Panc1 (cell line): ENCODE measurements at regions not wholly inside any gene's neighbourhood (a gene's known extent, or its start where the extent isn't known, plus 50 kb on each side); places are given as distances from the start of the nearest gene placed in this dataset.

Source experiments
- ATAC-seq: fragments of 200-7000 bp; cut with Tn5 transposase; 2 replicates; pipeline ENCODE4 v1.9.1; 2020; ENCODE audit warnings: mild to moderate bottlenecking, moderate library complexity
- BruUV-seq: library from RNA; stranded (reverse); fragments of 400-500 nt; replicated peaks from 2 replicates; lab custom pipeline; 2021; lab: Mats Ljungman, UMichigan
- CTCF ChIA-PET: fragments of 300-600 bp; sonication (Branson Sonifier 250); formaldehyde crosslinking; loops from one replicate; lab custom pipeline; 2022; ENCODE audit warnings: antibody characterized with exemption; lab: Charles Lee
- POLR2A ChIA-PET: fragments of 300-600 bp; sonication (Branson Sonifier 250); formaldehyde crosslinking; loops from one replicate; lab custom pipeline; 2022; ENCODE audit warnings: antibody characterized with exemption; lab: Charles Lee
- DNase-seq: peaks from one replicate; pipeline ENCODE4 v3.0.0-alpha.2; 2010; ENCODE audit warnings: low read depth, low spot score
- H3K27ac ChIP-seq: 2 replicates; pipeline ENCODE4 v1.5.1; 2011; ENCODE audit warnings: mild to moderate bottlenecking, low read length, inconsistent platforms
- H3K27me3 ChIP-seq: fragments of 200-500 bp; sonication (Bioruptor generic); 2 replicates; pipeline ENCODE4 v1.6.0; 2014; ENCODE audit warnings: low read length, inconsistent platforms; ENCODE audit not compliant: control insufficient read depth, insufficient read depth
- H3K36me3 ChIP-seq: fragments of 200-500 bp; sonication (Bioruptor generic); 2 replicates; pipeline ENCODE4 v1.5.1; 2014; ENCODE audit warnings: inconsistent platforms, mild to moderate bottlenecking, low read length, moderate library complexity; ENCODE audit not compliant: control insufficient read depth, insufficient read depth
- H3K4me1 ChIP-seq: 2 replicates; pipeline ENCODE4 v1.5.1; 2011; ENCODE audit warnings: inconsistent platforms, mild to moderate bottlenecking, low read length, moderate library complexity; ENCODE audit not compliant: control insufficient read depth, insufficient read depth
- H3K4me3 ChIP-seq, 2 experiments: 2 replicates each; pipeline ENCODE4 v1.5.1; 2011 to 2012; ENCODE audit warnings: low read depth in 2 of 2, low read length in 2 of 2, mild to moderate bottlenecking in 2 of 2, inconsistent platforms in 1 of 2, moderate library complexity in 1 of 2
- H3K9me3 ChIP-seq: fragments of 200-500 bp; sonication (Bioruptor generic); 2 replicates; pipeline ENCODE4 v1.5.1; 2014; ENCODE audit warnings: low read depth, mild to moderate bottlenecking, inconsistent platforms, low read length, moderate library complexity; ENCODE audit not compliant: control insufficient read depth, insufficient read depth
- CTCF ChIP-seq: fragments of 450-650 bp; IDR thresholded peaks from 2 replicates; pipeline ENCODE4 v1.5.1; 2017; ENCODE audit warnings: mild to moderate bottlenecking
- POLR2AphosphoS5 ChIP-seq: IDR thresholded peaks from 2 replicates; pipeline ENCODE4 v1.6.1; 2012; ENCODE audit warnings: mild to moderate bottlenecking, low read depth, low read length, moderate library complexity
- SIN3A ChIP-seq: IDR thresholded peaks from 2 replicates; pipeline ENCODE4 v1.6.1; 2012; ENCODE audit warnings: low read depth, mild to moderate bottlenecking, low read length, moderate library complexity, borderline replicate concordance; ENCODE audit not compliant: insufficient read depth
- TCF7L2 ChIP-seq: IDR thresholded peaks from 2 replicates; pipeline ENCODE4 v1.6.1; 2011; ENCODE audit warnings: mild to moderate bottlenecking, low read depth, low read length, inconsistent platforms
- in situ Hi-C: cut with HindIII; loops from 2 replicates; pipeline ENCODE4 v1.10.0; 2016; ENCODE audit warnings: low sequenced_read_pairs, low pct_unique_long_range_greater_than_20kb
- intact Hi-C: fragments of 100-400 bp; cut with micrococcal nuclease; formaldehyde crosslinking; loops from one replicate; pipeline ENCODE4 v1.10.0; 2022; ENCODE audit not compliant: unreplicated experiment
- TF ChIP-seq, protein P1 (sequence below), 2 experiments: IDR thresholded peaks; 2 replicates each; pipeline ENCODE4 v1.6.1; 2011 to 2012; ENCODE audit warnings: low read depth in 2 of 2, control low read depth in 1 of 2, low read length in 1 of 2, mild to moderate bottlenecking in 1 of 2, moderate library complexity in 1 of 2; ENCODE audit not compliant: insufficient read depth in 1 of 2

- ChIA-PET POLR2A (no interaction called here), CTCF (no interaction called here)
- Histone ChIP-seq H3K9me3 (no peaks in the 10 kb centered on the region), H3K4me3 (no peak overlapping the region), H3K27ac (no peak overlapping the region), H3K27me3 (no peaks in the 10 kb centered on the region), H3K4me1 (no peaks in the 10 kb centered on the region), H3K36me3 (no peaks in the 10 kb centered on the region)
- no peak for TF ChIP-seq CTCF
- no peak for TF ChIP-seq POLR2AphosphoS5
- TF ChIP-seq TCF7L2 = no peak
- TF ChIP-seq, protein P1, sequence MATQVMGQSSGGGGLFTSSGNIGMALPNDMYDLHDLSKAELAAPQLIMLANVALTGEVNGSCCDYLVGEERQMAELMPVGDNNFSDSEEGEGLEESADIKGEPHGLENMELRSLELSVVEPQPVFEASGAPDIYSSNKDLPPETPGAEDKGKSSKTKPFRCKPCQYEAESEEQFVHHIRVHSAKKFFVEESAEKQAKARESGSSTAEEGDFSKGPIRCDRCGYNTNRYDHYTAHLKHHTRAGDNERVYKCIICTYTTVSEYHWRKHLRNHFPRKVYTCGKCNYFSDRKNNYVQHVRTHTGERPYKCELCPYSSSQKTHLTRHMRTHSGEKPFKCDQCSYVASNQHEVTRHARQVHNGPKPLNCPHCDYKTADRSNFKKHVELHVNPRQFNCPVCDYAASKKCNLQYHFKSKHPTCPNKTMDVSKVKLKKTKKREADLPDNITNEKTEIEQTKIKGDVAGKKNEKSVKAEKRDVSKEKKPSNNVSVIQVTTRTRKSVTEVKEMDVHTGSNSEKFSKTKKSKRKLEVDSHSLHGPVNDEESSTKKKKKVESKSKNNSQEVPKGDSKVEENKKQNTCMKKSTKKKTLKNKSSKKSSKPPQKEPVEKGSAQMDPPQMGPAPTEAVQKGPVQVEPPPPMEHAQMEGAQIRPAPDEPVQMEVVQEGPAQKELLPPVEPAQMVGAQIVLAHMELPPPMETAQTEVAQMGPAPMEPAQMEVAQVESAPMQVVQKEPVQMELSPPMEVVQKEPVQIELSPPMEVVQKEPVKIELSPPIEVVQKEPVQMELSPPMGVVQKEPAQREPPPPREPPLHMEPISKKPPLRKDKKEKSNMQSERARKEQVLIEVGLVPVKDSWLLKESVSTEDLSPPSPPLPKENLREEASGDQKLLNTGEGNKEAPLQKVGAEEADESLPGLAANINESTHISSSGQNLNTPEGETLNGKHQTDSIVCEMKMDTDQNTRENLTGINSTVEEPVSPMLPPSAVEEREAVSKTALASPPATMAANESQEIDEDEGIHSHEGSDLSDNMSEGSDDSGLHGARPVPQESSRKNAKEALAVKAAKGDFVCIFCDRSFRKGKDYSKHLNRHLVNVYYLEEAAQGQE (IDR thresholded peaks at IDR 0.05; ENCODE audit: insufficient read depth in 1 of 2, low read depth in 2 of 2, low read length in 1 of 2) = no peak
- no peak for TF ChIP-seq SIN3A
- intact Hi-C loops (no loop called here), in situ Hi-C loops (no loop called here)
- no peak for ATAC-seq
- no peak for DNase-seq
- BruUV-seq = no TSS peak
These were observed 636.5 kb upstream of the STEAP1 start for GRCh38 chr7:89517815-89518214.

GRCh38 chr7:89549768-89550167 lies 604.5 kb upstream of the STEAP1 start:
- BruUV-seq = no TSS peak
- no peaks in the 10 kb centered on the region for H3K4me1 ChIP-seq
- ChIA-PET POLR2A (no interaction called here), CTCF (no interaction called here)
- DNase-seq (no peak), ATAC-seq (no peak)
- TF ChIP-seq POLR2AphosphoS5 (no peak), SIN3A (no peak), TCF7L2 (no peak), CTCF (no peak)
- TF ChIP-seq, protein P1 (IDR thresholded peaks at IDR 0.05; ENCODE audit: insufficient read depth in 1 of 2, low read depth in 2 of 2, low read length in 1 of 2) = no peak
- in situ Hi-C loops (no loop called here), intact Hi-C loops (no loop called here)
- H3K27ac ChIP-seq = no peak overlapping the region
- H3K4me3 ChIP-seq = no peak overlapping the region
- no peaks in the 10 kb centered on the region; the same call in 1 of the 2 replicates for H3K36me3 ChIP-seq
- no peaks in the 10 kb centered on the region for H3K9me3 ChIP-seq
- H3K27me3 ChIP-seq = no peaks in the 10 kb centered on the region
